HG03280 (cell line): ENCODE measurements at regions not wholly inside any gene's neighbourhood (a gene's known extent, or its start where the extent isn't known, plus 50 kb on each side); places are given as distances from the start of the nearest gene placed in this dataset.

Source experiments
- ATAC-seq: cut with Tn5 transposase; IDR thresholded peaks from one replicate; pipeline ENCODE4 v1.9.1; 2021; ENCODE audit warnings: mild to moderate bottlenecking, moderate library complexity; ENCODE audit not compliant: unreplicated experiment

GRCh38 chr5:56523790-56524575, 290.9 kb upstream of the ANKRD55 start:
- no peak for ATAC-seq

GRCh38 chr5:56522960-56523359, 289.8 kb upstream of the ANKRD55 start:
- no peak for ATAC-seq

- ATAC-seq = no peak
Measured at GRCh38 chr5:56522169-56522568, 289.0 kb upstream of the ANKRD55 start.

GRCh38 chr5:56520986-56521730, 288.0 kb upstream of the ANKRD55 start:
- ATAC-seq = no peak

- ATAC-seq = no peak
Measured at GRCh38 chr5:56518820-56519219, 285.7 kb upstream of the ANKRD55 start.

GRCh38 chr5:56517011-56517416, 283.9 kb upstream of the ANKRD55 start:
- no peak for ATAC-seq

- ATAC-seq = no peak
Measured at GRCh38 chr5:56516441-56516840, 283.3 kb upstream of the ANKRD55 start.

- no peak for ATAC-seq
Measured at GRCh38 chr5:56516035-56516434, 282.9 kb upstream of the ANKRD55 start.

- no peak for ATAC-seq
Measured at GRCh38 chr5:56515011-56515410, 281.9 kb upstream of the ANKRD55 start.

GRCh38 chr5:56514245-56514644, 281.1 kb upstream of the ANKRD55 start:
- no peak for ATAC-seq

GRCh38 chr5:56513141-56513540, 280.0 kb upstream of the ANKRD55 start:
- ATAC-seq = no peak

- ATAC-seq = no peak
Measured at GRCh38 chr5:56512313-56512996, 279.3 kb upstream of the ANKRD55 start.

- no peak for ATAC-seq
Measured at GRCh38 chr5:56511326-56511841, 278.3 kb upstream of the ANKRD55 start.

GRCh38 chr5:56508249-56508648, 275.1 kb upstream of the ANKRD55 start:
- no peak for ATAC-seq

- ATAC-seq = no peak
Measured at GRCh38 chr5:56507351-56507930, 274.3 kb upstream of the ANKRD55 start.

GRCh38 chr5:56506211-56506965, 273.3 kb upstream of the ANKRD55 start:
- no peak for ATAC-seq

GRCh38 chr5:56503929-56504328, 270.8 kb upstream of the ANKRD55 start:
- ATAC-seq = no peak

GRCh38 chr5:56501781-56502557, 268.8 kb upstream of the ANKRD55 start:
- ATAC-seq = no peak

GRCh38 chr5:56499901-56500300, 266.8 kb upstream of the ANKRD55 start:
- ATAC-seq = no peak

- no peak for ATAC-seq
Measured at GRCh38 chr5:56499491-56499890, 266.4 kb upstream of the ANKRD55 start.
